IPS DF 6.9 (cell line): ENCODE measurements at regions not wholly inside any gene's neighbourhood (a gene's known extent, or its start where the extent isn't known, plus 50 kb on each side); places are given as distances from the start of the nearest gene placed in this dataset.
"Not testable (repeated sequence)": the region's sequence is repeated elsewhere in the genome, so short reads cannot be mapped to it uniquely, and the experiment has no call there.

Experiments
- DNase-seq: peaks from one replicate; pipeline ENCODE4 v3.0.0-alpha.2; 2013; ENCODE audit warnings: low read depth, low spot score
- H3K27ac ChIP-seq: one replicate; pipeline ENCODE4 v1.5.1; 2013; ENCODE audit warnings: low read length, control low read depth
- H3K27me3 ChIP-seq: 2 replicates; pipeline ENCODE4 v1.6.1; 2013; ENCODE audit warnings: mild to moderate bottlenecking, low read length; ENCODE audit not compliant: control insufficient read depth, insufficient read depth
- H3K36me3 ChIP-seq: 2 replicates; pipeline ENCODE4 v1.6.1; 2013; ENCODE audit warnings: low read length; ENCODE audit not compliant: control insufficient read depth, insufficient read depth
- H3K4me1 ChIP-seq: 2 replicates; pipeline ENCODE4 v1.6.1; 2013; ENCODE audit warnings: low read length; ENCODE audit not compliant: control insufficient read depth, insufficient read depth
- H3K4me3 ChIP-seq: 2 replicates; pipeline ENCODE4 v1.5.1; 2013; ENCODE audit warnings: mild to moderate bottlenecking, low read length
- H3K9me3 ChIP-seq: 2 replicates; pipeline ENCODE4 v1.6.1; 2013; ENCODE audit warnings: low read length, inconsistent platforms; ENCODE audit not compliant: control insufficient read depth, insufficient read depth
- WGBS: extraction: QIAGEN DNeasy Blood & Tissue Kit; methylation state at CpG from one replicate; pipeline ENCODE4 v1.1.7; 2013; ENCODE audit warnings: mixed read lengths, missing lambda C conversion rate; ENCODE audit not compliant: insufficient read length, insufficient coverage; 5-methylcytosine and 5-hydroxymethylcytosine counted together

DNA sequence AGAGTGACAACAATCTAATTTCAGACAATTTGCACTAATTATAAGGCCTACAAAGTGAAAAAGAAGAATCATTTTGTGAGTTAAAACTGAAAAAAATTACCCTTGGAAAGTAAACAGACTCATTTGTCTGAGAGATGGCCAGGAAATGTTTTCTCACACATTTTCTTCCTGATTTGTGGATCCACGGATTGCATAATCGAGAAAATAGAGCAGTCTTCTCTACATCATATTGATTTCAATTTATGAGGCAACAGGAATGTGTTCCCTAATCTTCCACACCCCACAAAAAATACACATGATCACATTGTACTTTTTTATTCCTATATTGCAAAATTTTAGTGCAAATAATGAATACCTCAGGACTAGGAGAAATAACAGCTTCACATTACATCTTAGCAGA, 160.8 kb downstream of the CCER1 start:
- WGBS = no CpG with 5 or more reads among the region's 2 CpGs

DNA sequence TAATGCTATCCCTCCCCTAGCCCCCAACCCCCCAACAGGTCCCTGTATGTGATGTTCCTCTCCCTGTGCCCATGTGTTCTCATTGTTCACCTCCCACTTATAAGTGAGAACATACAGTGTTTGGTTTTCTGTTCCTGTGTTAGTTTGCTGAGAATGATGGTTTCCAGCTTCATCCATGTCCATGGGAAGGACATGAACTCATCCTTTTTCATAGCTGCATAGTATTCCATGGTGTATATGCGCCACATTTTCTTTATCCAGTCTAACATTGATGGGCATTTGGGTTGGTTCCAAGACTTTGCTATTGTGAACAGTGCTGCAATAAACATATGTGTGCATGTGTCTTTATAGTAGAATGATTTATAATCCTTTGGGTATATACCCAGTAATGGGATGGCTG, 162.3 kb downstream of the CCER1 start:
- not testable (repeated sequence) for H3K27ac ChIP-seq, H3K27me3 ChIP-seq, H3K9me3 ChIP-seq, DNase-seq, H3K4me3 ChIP-seq, H3K4me1 ChIP-seq, H3K36me3 ChIP-seq
- no CpG with 5 or more reads among the region's 1 CpG for WGBS

More for the DNA sequence above, 160.8 kb downstream of the CCER1 start:
- no peaks in the 10 kb centered on the region for H3K4me1 ChIP-seq
- no peaks in the 10 kb centered on the region for H3K36me3 ChIP-seq
- DNase-seq = no peak
- no peak overlapping the region for H3K4me3 ChIP-seq
- no peaks in the 10 kb centered on the region for H3K27me3 ChIP-seq
- H3K27ac ChIP-seq = no peak overlapping the region
- H3K9me3 ChIP-seq = no peaks in the 10 kb centered on the region

DNA sequence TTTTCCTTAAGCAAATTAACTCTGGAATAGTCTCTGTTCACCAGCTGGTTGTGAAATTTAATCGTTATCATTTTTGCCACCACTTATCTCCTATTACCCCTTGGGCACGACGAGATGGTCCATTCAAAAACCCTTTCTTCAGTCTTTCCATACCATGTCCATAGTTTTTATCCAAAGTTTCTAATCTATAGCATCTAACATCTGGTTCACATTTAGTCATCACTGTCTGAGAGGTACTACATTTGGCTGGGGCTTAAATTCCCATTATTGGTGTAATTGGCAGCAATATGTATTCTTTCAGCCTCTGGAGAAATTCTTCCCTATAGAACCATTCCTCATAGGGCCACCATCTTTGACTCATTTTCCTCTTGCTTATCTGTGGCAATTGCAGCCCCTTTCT, 163.5 kb downstream of the CCER1 start:
- no peaks in the 10 kb centered on the region for H3K27me3 ChIP-seq
- H3K9me3 ChIP-seq = no peaks in the 10 kb centered on the region
- no peak overlapping the region for H3K4me3 ChIP-seq
- WGBS = no CpG with 5 or more reads among the region's 3 CpGs
- H3K36me3 ChIP-seq = no peaks in the 10 kb centered on the region
- H3K4me1 ChIP-seq = no peaks in the 10 kb centered on the region
- H3K27ac ChIP-seq = no peak overlapping the region
- no peak for DNase-seq

DNA sequence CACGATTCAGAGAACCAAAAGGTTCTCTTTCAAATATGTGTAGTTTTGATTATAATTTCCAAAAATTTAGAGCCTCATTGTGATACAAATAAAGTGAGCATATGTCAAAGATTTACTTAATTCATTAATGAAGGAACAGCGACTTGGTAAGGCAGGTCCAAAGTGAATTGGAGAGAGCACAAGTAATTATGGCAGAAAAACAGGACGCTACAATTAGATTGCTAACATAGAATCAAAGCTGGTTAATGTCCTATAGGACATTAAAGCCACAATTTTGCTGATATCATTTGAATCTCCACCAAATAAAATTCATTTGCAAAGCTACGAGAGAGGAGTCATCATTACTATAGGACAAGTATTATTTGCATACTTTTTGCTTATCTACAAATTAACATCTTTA, 164.2 kb downstream of the CCER1 start:
- Histone ChIP-seq H3K27ac (no peak overlapping the region), H3K4me1 (no peaks in the 10 kb centered on the region), H3K9me3 (no peaks in the 10 kb centered on the region), H3K27me3 (no peaks in the 10 kb centered on the region), H3K36me3 (no peaks in the 10 kb centered on the region), H3K4me3 (no peak overlapping the region)
- no peak for DNase-seq
- no CpG with 5 or more reads among the region's 4 CpGs for WGBS

DNA sequence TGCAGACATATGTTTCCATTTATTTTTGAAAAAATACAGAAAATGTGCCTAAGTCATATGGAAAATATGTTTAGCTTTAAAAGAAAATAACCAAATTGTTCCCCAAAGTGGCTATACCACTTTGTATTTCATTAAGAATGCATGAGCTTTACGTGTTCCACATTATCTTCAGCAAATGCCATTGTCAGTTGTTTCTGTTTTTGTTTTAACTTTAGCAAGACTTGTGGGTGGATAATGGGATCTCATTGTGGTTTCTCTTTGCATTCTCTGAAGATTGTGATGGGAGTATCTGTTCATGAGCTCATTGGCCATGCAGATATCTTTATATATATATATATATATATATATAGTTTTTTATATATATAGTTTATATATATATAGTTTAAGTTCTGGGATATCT, 181.5 kb downstream of the CCER1 start:
- Histone ChIP-seq H3K27me3 (no peaks in the 10 kb centered on the region), H3K27ac (no peak overlapping the region), H3K36me3 (no peaks in the 10 kb centered on the region), H3K4me3 (no peak overlapping the region), H3K4me1 (no peaks in the 10 kb centered on the region), H3K9me3 (no peaks in the 10 kb centered on the region)
- DNase-seq = no peak
- no CpG with 5 or more reads among the region's 1 CpG for WGBS

DNA sequence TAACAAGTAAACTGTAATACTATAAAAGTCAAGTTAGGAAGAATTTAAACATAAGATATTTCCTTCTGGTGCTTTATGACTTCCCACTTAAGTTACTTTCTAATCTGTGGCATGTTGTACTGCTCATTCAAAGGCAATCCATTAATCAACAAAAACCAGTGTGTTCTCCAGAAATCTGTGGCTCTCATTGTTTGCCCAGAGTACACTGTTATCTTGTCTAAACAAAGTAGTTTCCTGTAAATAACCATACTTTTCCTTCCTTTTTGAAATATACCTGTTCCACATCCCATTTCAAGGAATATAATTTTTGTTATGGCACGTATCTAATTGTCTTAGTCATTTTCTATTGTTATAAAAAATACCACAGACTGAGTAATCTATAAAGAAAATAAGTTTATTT, 184.1 kb downstream of the CCER1 start:
- no peaks in the 10 kb centered on the region for H3K27me3 ChIP-seq
- H3K9me3 ChIP-seq = no peaks in the 10 kb centered on the region
- no peaks in the 10 kb centered on the region for H3K4me1 ChIP-seq
- H3K27ac ChIP-seq = no peak overlapping the region
- no peak overlapping the region for H3K4me3 ChIP-seq
- no peak for DNase-seq
- no CpG with 5 or more reads among the region's 1 CpG for WGBS
- H3K36me3 ChIP-seq = no peaks in the 10 kb centered on the region

DNA sequence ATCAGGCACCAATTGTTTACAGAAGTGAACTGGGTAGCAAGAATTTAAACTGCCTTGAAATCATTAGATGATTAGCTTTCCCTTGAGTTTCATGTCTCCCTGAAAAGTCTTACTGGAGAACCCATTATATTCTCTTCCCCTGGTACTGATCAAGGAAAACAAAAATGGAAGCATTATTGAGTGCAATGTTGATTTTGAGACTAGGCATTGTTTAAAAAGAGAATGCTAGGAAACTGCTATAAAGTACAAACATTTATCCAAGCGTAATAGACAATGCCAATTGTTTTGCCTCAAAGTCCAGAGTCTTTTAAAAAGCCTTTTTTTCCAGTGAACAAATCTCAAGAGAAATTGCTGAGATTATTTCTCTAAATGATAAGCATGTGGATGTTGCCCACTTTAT, 197.0 kb downstream of the CCER1 start:
- H3K4me1 ChIP-seq = no peaks in the 10 kb centered on the region
- no peak overlapping the region for H3K27ac ChIP-seq
- WGBS = no CpG with 5 or more reads among the region's 1 CpG
- H3K9me3 ChIP-seq = no peaks in the 10 kb centered on the region
- H3K36me3 ChIP-seq = no peaks in the 10 kb centered on the region
- DNase-seq = no peak
- no peaks in the 10 kb centered on the region for H3K27me3 ChIP-seq
- no peak overlapping the region for H3K4me3 ChIP-seq

DNA sequence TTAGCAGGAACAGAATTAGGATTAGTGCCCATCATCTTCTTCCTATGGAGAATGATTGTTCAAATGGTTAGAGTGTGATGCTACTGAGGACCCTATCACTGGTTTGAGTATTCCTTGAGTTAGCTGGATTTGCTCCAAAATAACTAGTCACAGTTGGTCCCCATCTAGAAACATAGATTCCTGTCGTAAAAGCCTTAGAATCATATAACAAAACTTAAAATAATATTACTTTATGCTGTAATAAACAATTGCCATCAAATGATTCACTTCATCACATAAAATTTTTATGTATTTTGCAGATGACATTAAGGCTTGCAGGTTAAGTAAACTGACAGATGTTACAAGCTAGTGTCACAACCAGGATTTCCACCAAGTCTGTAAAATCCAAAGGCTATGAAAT, 209.8 kb downstream of the CCER1 start:
- no peaks in the 10 kb centered on the region for H3K36me3 ChIP-seq
- no peaks in the 10 kb centered on the region for H3K27me3 ChIP-seq
- H3K9me3 ChIP-seq = no peaks in the 10 kb centered on the region
- no peak for DNase-seq
- no peak overlapping the region for H3K27ac ChIP-seq
- WGBS = no CpG with 5 or more reads among the region's 1 CpG
- no peak overlapping the region for H3K4me3 ChIP-seq
- no peaks in the 10 kb centered on the region for H3K4me1 ChIP-seq

DNA sequence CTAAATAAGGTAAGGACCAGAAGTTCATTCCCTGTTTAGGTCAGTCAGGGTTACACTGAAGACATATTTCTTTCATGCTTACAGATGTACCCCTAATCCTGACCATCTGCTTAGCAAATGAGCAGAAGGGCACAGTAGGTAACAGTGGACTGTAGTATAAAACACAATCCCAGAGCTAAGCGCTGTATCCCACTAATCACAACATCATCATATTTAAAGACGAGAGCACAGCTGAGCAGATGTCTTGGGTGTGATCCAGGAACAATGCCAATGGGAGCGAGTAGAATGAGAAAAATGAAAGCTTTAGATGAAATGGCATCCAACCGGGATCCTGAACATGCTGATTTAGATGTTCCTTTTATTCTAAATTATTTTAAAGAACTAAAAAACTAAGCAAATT, 213.4 kb downstream of the CCER1 start:
- no CpG with 5 or more reads among the region's 4 CpGs for WGBS
- Histone ChIP-seq H3K27me3 (no peaks in the 10 kb centered on the region), H3K4me1 (no peaks in the 10 kb centered on the region), H3K36me3 (no peaks in the 10 kb centered on the region), H3K9me3 (no peaks in the 10 kb centered on the region), H3K4me3 (no peak overlapping the region), H3K27ac (no peak overlapping the region)
- DNase-seq = no peak

DNA sequence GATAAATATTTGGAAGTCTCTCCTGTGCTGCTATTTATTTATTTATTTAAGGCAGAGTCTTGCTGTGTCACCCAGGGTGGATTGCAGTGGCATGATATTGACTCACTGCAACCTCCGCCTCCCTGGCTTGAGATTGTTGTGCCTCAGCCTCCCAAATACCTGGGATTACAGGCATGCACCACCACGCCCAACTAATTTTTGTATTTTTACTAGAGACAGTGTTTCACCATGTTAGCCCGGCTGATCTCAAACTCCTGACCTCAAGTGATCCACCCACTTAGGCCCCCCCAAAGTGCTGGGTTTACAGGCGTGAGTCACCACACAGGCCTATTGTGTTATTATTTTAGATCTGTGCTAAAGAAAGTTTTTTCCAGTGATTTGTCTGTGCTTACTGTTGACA, 225.2 kb downstream of the CCER1 start:
- Histone ChIP-seq H3K27ac (no peak overlapping the region), H3K4me1 (no peaks in the 10 kb centered on the region), H3K9me3 (no peaks in the 10 kb centered on the region), H3K27me3 (no peaks in the 10 kb centered on the region), H3K36me3 (no peaks in the 10 kb centered on the region), H3K4me3 (no peak overlapping the region)
- WGBS = no CpG with 5 or more reads among the region's 4 CpGs
- DNase-seq = no peak

DNA sequence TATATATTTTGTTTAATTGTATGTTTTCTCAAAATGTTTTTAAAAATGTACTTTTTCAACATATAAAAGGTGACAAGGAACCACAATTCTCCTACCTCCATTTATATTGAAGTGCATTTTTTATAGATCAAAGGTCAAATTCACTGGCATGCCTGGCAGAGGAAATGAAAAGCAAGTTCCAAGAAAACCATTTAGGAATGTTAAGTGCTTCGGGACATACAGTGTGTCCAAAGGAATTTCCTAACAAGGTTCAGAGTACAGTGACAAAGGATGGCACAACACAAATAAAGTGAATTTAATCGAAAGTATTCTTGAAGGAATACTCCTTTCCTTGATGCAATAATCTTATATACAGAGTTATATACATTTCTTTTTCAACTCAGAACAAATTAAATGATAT, 242.3 kb downstream of the CCER1 start:
- Histone ChIP-seq H3K36me3 (no peaks in the 10 kb centered on the region), H3K9me3 (no peaks in the 10 kb centered on the region), H3K27me3 (no peaks in the 10 kb centered on the region), H3K4me1 (no peaks in the 10 kb centered on the region), H3K27ac (no peak overlapping the region), H3K4me3 (no peak overlapping the region)
- WGBS = no CpG with 5 or more reads among the region's 2 CpGs
- no peak for DNase-seq
